ENCODE measurements at regions not wholly inside any gene's neighbourhood (a gene's known extent, or its start where the extent isn't known, plus 50 kb on each side); places are given as distances from the start of the nearest gene placed in this dataset.

DNA sequence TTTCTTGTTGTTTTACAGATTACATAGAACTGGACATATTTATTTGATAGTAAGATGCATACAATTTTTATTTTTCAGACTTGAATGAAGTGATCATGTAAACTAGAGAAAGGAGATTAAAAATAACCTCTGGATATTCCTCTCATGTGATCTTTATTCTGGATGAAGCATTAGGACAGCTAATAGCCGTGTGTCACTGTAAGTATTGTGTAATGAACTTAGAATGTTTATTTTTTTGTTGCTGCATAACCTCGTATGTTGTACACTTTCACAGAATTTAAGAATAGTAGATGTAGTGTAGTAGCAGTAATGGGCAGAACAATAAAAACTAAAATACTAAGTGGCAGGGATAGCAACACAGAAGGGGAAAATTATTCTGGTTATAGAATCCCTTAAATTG lies 2094.5 kb upstream of the TENM3 start (continued):
- TF ChIP-seq, protein P1, sequence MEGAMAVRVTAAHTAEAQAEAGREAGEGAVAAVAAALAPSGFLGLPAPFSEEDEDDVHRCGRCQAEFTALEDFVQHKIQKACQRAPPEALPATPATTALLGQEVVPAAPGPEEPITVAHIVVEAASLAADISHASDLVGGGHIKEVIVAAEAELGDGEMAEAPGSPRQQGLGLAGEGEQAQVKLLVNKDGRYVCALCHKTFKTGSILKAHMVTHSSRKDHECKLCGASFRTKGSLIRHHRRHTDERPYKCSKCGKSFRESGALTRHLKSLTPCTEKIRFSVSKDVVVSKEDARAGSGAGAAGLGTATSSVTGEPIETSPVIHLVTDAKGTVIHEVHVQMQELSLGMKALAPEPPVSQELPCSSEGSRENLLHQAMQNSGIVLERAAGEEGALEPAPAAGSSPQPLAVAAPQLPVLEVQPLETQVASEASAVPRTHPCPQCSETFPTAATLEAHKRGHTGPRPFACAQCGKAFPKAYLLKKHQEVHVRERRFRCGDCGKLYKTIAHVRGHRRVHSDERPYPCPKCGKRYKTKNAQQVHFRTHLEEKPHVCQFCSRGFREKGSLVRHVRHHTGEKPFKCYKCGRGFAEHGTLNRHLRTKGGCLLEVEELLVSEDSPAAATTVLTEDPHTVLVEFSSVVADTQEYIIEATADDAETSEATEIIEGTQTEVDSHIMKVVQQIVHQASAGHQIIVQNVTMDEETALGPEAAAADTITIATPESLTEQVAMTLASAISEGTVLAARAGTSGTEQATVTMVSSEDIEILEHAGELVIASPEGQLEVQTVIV (IDR thresholded peaks at IDR 0.05; ENCODE audit: borderline replicate concordance, partially characterized antibody): no peak
- TF ChIP-seq, protein P2, sequence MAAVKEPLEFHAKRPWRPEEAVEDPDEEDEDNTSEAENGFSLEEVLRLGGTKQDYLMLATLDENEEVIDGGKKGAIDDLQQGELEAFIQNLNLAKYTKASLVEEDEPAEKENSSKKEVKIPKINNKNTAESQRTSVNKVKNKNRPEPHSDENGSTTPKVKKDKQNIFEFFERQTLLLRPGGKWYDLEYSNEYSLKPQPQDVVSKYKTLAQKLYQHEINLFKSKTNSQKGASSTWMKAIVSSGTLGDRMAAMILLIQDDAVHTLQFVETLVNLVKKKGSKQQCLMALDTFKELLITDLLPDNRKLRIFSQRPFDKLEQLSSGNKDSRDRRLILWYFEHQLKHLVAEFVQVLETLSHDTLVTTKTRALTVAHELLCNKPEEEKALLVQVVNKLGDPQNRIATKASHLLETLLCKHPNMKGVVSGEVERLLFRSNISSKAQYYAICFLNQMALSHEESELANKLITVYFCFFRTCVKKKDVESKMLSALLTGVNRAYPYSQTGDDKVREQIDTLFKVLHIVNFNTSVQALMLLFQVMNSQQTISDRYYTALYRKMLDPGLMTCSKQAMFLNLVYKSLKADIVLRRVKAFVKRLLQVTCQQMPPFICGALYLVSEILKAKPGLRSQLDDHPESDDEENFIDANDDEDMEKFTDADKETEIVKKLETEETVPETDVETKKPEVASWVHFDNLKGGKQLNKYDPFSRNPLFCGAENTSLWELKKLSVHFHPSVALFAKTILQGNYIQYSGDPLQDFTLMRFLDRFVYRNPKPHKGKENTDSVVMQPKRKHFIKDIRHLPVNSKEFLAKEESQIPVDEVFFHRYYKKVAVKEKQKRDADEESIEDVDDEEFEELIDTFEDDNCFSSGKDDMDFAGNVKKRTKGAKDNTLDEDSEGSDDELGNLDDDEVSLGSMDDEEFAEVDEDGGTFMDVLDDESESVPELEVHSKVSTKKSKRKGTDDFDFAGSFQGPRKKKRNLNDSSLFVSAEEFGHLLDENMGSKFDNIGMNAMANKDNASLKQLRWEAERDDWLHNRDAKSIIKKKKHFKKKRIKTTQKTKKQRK (IDR thresholded peaks at IDR 0.05; ENCODE audit: low read depth, low read length): no peak
- no peak for TF ChIP-seq MEF2A (IDR thresholded peaks at IDR 0.05; ENCODE audit: insufficient read depth, low read depth, low read length)
- no peak for TF ChIP-seq FOXK2 (IDR thresholded peaks at IDR 0.05)
- TF ChIP-seq RELA (IDR thresholded peaks at IDR 0.05; ENCODE audit: borderline replicate concordance, partially characterized antibody): no peak
- no peak for TF ChIP-seq FOXM1 (IDR thresholded peaks at IDR 0.05; ENCODE audit: low read depth, low read length)
- TF ChIP-seq, protein P3, sequence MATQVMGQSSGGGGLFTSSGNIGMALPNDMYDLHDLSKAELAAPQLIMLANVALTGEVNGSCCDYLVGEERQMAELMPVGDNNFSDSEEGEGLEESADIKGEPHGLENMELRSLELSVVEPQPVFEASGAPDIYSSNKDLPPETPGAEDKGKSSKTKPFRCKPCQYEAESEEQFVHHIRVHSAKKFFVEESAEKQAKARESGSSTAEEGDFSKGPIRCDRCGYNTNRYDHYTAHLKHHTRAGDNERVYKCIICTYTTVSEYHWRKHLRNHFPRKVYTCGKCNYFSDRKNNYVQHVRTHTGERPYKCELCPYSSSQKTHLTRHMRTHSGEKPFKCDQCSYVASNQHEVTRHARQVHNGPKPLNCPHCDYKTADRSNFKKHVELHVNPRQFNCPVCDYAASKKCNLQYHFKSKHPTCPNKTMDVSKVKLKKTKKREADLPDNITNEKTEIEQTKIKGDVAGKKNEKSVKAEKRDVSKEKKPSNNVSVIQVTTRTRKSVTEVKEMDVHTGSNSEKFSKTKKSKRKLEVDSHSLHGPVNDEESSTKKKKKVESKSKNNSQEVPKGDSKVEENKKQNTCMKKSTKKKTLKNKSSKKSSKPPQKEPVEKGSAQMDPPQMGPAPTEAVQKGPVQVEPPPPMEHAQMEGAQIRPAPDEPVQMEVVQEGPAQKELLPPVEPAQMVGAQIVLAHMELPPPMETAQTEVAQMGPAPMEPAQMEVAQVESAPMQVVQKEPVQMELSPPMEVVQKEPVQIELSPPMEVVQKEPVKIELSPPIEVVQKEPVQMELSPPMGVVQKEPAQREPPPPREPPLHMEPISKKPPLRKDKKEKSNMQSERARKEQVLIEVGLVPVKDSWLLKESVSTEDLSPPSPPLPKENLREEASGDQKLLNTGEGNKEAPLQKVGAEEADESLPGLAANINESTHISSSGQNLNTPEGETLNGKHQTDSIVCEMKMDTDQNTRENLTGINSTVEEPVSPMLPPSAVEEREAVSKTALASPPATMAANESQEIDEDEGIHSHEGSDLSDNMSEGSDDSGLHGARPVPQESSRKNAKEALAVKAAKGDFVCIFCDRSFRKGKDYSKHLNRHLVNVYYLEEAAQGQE (IDR thresholded peaks at IDR 0.05; ENCODE audit: low read depth, low read length): no peak
- TF ChIP-seq NFXL1 (IDR thresholded peaks at IDR 0.05; ENCODE audit: borderline replicate concordance): no peak
- no peak for TF ChIP-seq MTA2 (IDR thresholded peaks at IDR 0.05; ENCODE audit: low read depth)

All from GM12878 (cell line).